WTC11 (cell line): ENCODE measurements at regions not wholly inside any gene's neighbourhood (a gene's known extent, or its start where the extent isn't known, plus 50 kb on each side); places are given as distances from the start of the nearest gene placed in this dataset.

ENCODE experiments used
- ATAC-seq: fragments of 200-7000 bp; cut with Tn5 transposase; 2 replicates; pipeline ENCODE4 v1.10.0; 2021; ENCODE audit warnings: mild to moderate bottlenecking, moderate library complexity
- CTCF ChIA-PET: fragments of 300-600 bp; sonication (Branson Sonifier 250); formaldehyde crosslinking; loops from one replicate; lab custom pipeline; 2021; ENCODE audit warnings: antibody characterized with exemption; lab: Charles Lee
- POLR2A ChIA-PET: fragments of 350-600 bp; sonication (Branson Sonifier 250); formaldehyde crosslinking; loops from one replicate; lab custom pipeline; 2021; ENCODE audit warnings: antibody characterized with exemption; lab: Charles Lee
- DNase-seq: peaks from one replicate; pipeline ENCODE4 v3.0.0; 2021; ENCODE audit warnings: low spot score
- H3K27ac Mint-ChIP-seq: 2 replicates; pipeline ENCODE4 v1.8.0; 2021; ENCODE audit warnings: mixed read lengths
- H3K27me3 Mint-ChIP-seq: 2 replicates; pipeline ENCODE4 v1.8.0; 2021; ENCODE audit warnings: low read depth, mild to moderate bottlenecking, moderate library complexity, mixed read lengths
- H3K36me3 Mint-ChIP-seq: 2 replicates; pipeline ENCODE4 v1.8.0; 2021; ENCODE audit warnings: mixed read lengths
- H3K4me1 Mint-ChIP-seq: 2 replicates; pipeline ENCODE4 v1.8.0; 2022; ENCODE audit warnings: mixed read lengths
- H3K4me3 Mint-ChIP-seq: 2 replicates; pipeline ENCODE4 v1.8.0; 2021; ENCODE audit warnings: mild to moderate bottlenecking, moderate library complexity, mixed read lengths
- H3K9me3 Mint-ChIP-seq: 2 replicates; pipeline ENCODE4 v1.8.0; 2021; ENCODE audit warnings: mixed read lengths
- AR ChIP-seq: fragments of 250-450 bp; sonication (Bioruptor Pico); IDR thresholded peaks from 2 replicates; pipeline ENCODE4 v1.9.0; 2021; ENCODE audit warnings: mild to moderate bottlenecking
- ATF1 ChIP-seq: sonication (generic); formaldehyde crosslinking; IDR thresholded peaks from 2 replicates; pipeline ENCODE4 v1.8.1; 2023; ENCODE audit warnings: mild to moderate bottlenecking, moderate library complexity, missing genetic modification reagents
- CBFB ChIP-seq: sonication (generic); formaldehyde crosslinking; IDR thresholded peaks from 2 replicates; pipeline ENCODE4 v1.8.1; 2022; ENCODE audit warnings: mild to moderate bottlenecking, low read depth, missing genetic modification reagents
- CREM ChIP-seq: sonication (generic); formaldehyde crosslinking; IDR thresholded peaks from 2 replicates; pipeline ENCODE4 v1.8.1; 2022; ENCODE audit warnings: mild to moderate bottlenecking, missing genetic modification reagents, moderate library complexity
- E2F5 ChIP-seq: sonication (generic); formaldehyde crosslinking; IDR thresholded peaks from 2 replicates; pipeline ENCODE4 v1.8.1; 2022; ENCODE audit warnings: mild to moderate bottlenecking, moderate library complexity, missing genetic modification reagents
- EMX1 ChIP-seq: fragments of 250-450 bp; sonication (Bioruptor Pico); IDR thresholded peaks from 2 replicates; pipeline ENCODE4 v1.8.0; 2021; ENCODE audit warnings: mild to moderate bottlenecking
- ESRRA ChIP-seq: sonication (generic); formaldehyde crosslinking; IDR thresholded peaks from 2 replicates; pipeline ENCODE4 v1.8.1; 2022; ENCODE audit warnings: mild to moderate bottlenecking, missing genetic modification reagents, borderline replicate concordance
- FOXJ3 ChIP-seq: sonication (generic); formaldehyde crosslinking; IDR thresholded peaks from 2 replicates; pipeline ENCODE4 v1.9.0; 2021; ENCODE audit warnings: missing genetic modification reagents, mild to moderate bottlenecking, borderline replicate concordance
- FOXP1 ChIP-seq: sonication (generic); formaldehyde crosslinking; IDR thresholded peaks from 2 replicates; pipeline ENCODE4 v1.8.0; 2022; ENCODE audit warnings: missing genetic modification reagents, mild to moderate bottlenecking, moderate library complexity, borderline replicate concordance
- GRHL2 ChIP-seq: fragments of 250-450 bp; sonication (Bioruptor Pico); IDR thresholded peaks from 2 replicates; pipeline ENCODE4 v1.8.0; 2022; ENCODE audit warnings: mild to moderate bottlenecking, moderate library complexity; ENCODE audit not compliant: insufficient replicate concordance, severe bottlenecking
- JUN ChIP-seq: sonication (generic); formaldehyde crosslinking; IDR thresholded peaks from 2 replicates; pipeline ENCODE4 v1.8.0; 2023; ENCODE audit warnings: mild to moderate bottlenecking, missing genetic modification reagents
- MLX ChIP-seq: sonication (generic); formaldehyde crosslinking; IDR thresholded peaks from 2 replicates; pipeline ENCODE4 v1.8.1; 2023; ENCODE audit warnings: mild to moderate bottlenecking, missing genetic modification reagents, moderate library complexity
- NR2C2 ChIP-seq: sonication (generic); formaldehyde crosslinking; IDR thresholded peaks from 2 replicates; pipeline ENCODE4 v1.8.0; 2022; ENCODE audit warnings: mild to moderate bottlenecking, missing genetic modification reagents
- RORB ChIP-seq: fragments of 250-450 bp; sonication (Bioruptor Pico); IDR thresholded peaks from 2 replicates; pipeline ENCODE4 v1.9.0; 2021; ENCODE audit warnings: mild to moderate bottlenecking
- SMAD3 ChIP-seq: sonication (generic); formaldehyde crosslinking; IDR thresholded peaks from 2 replicates; pipeline ENCODE4 v1.8.0; 2022; ENCODE audit warnings: missing genetic modification reagents, mild to moderate bottlenecking, borderline replicate concordance
- TCF7 ChIP-seq: sonication (generic); formaldehyde crosslinking; IDR thresholded peaks from 2 replicates; pipeline ENCODE4 v1.8.0; 2022; ENCODE audit warnings: mild to moderate bottlenecking, low read depth, missing genetic modification reagents, moderate library complexity
- TEAD1 ChIP-seq: sonication (generic); formaldehyde crosslinking; IDR thresholded peaks from 2 replicates; pipeline ENCODE4 v1.8.0; 2022; ENCODE audit warnings: mild to moderate bottlenecking, missing genetic modification reagents
- TEAD4 ChIP-seq: sonication (generic); formaldehyde crosslinking; IDR thresholded peaks from 2 replicates; pipeline ENCODE4 v1.8.0; 2022; ENCODE audit warnings: mild to moderate bottlenecking, missing genetic modification reagents
- ZNF138 ChIP-seq: sonication (generic); formaldehyde crosslinking; conservative IDR thresholded peaks from 2 replicates; pipeline ENCODE4 v1.8.1; 2022; ENCODE audit warnings: mild to moderate bottlenecking, moderate library complexity, missing genetic modification reagents
- ZNF396 ChIP-seq: fragments of 250-450 bp; sonication (Bioruptor Pico); IDR thresholded peaks from 2 replicates; pipeline ENCODE4 v1.8.0; 2021; ENCODE audit warnings: mild to moderate bottlenecking, moderate library complexity, borderline replicate concordance
- ZNF423 ChIP-seq: fragments of 250-450 bp; sonication (Bioruptor Pico); IDR thresholded peaks from 2 replicates; pipeline ENCODE4 v2.1.2; 2022; ENCODE audit warnings: mild to moderate bottlenecking, moderate library complexity
- ZNF671 ChIP-seq: fragments of 250-450 bp; sonication (Bioruptor Pico); IDR thresholded peaks from 2 replicates; pipeline ENCODE4 v1.8.0; 2021; ENCODE audit warnings: mild to moderate bottlenecking
- TF ChIP-seq, protein P1 (sequence below): sonication (generic); formaldehyde crosslinking; IDR thresholded peaks from 2 replicates; pipeline ENCODE4 v1.8.0; 2022; ENCODE audit warnings: mild to moderate bottlenecking, missing genetic modification reagents
- TF ChIP-seq, protein P2 (sequence below): sonication (generic); formaldehyde crosslinking; IDR thresholded peaks from 2 replicates; pipeline ENCODE4 v1.8.1; 2022; ENCODE audit warnings: low read depth, missing genetic modification reagents, borderline replicate concordance
- TF ChIP-seq, protein P3 (sequence below): sonication (generic); formaldehyde crosslinking; IDR thresholded peaks from 2 replicates; pipeline ENCODE4 v1.8.1; 2022; ENCODE audit warnings: low read depth, mild to moderate bottlenecking, moderate library complexity, missing genetic modification reagents, borderline replicate concordance
- TF ChIP-seq, protein P4 (sequence below): fragments of 250-450 bp; sonication (Bioruptor Pico); IDR thresholded peaks from 2 replicates; pipeline ENCODE4 v1.9.0; 2021; ENCODE audit warnings: moderate library complexity, mild to moderate bottlenecking, inconsistent platforms, borderline replicate concordance

- DNase-seq (no peak), ATAC-seq (no peak)
- peaks cover 5% of the 10 kb centered on the region; the same call in 1 of the 2 replicates for H3K36me3 Mint-ChIP-seq
- POLR2A ChIA-PET = no interaction called here
- no peak overlapping the region for H3K4me3 Mint-ChIP-seq
- H3K27me3 Mint-ChIP-seq = no peaks in the 10 kb centered on the region
- peaks cover 7% of the 10 kb centered on the region for H3K4me1 Mint-ChIP-seq
- TF ChIP-seq, protein P1, sequence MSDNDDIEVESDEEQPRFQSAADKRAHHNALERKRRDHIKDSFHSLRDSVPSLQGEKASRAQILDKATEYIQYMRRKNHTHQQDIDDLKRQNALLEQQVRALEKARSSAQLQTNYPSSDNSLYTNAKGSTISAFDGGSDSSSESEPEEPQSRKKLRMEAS (CRISPR knock-in tag) = no peak
- TF ChIP-seq RORB (CRISPR knock-in tag) = no peak
- TF ChIP-seq AR (CRISPR knock-in tag) = no peak
- no peak for TF ChIP-seq EMX1
- no peak for TF ChIP-seq TCF7 (CRISPR knock-in tag)
- TF ChIP-seq FOXP1 (CRISPR knock-in tag) = no peak
- no peak for TF ChIP-seq TEAD1 (CRISPR knock-in tag)
- TF ChIP-seq, protein P2, sequence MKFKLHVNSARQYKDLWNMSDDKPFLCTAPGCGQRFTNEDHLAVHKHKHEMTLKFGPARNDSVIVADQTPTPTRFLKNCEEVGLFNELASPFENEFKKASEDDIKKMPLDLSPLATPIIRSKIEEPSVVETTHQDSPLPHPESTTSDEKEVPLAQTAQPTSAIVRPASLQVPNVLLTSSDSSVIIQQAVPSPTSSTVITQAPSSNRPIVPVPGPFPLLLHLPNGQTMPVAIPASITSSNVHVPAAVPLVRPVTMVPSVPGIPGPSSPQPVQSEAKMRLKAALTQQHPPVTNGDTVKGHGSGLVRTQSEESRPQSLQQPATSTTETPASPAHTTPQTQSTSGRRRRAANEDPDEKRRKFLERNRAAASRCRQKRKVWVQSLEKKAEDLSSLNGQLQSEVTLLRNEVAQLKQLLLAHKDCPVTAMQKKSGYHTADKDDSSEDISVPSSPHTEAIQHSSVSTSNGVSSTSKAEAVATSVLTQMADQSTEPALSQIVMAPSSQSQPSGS (CRISPR knock-in tag) = no peak
- no peak for TF ChIP-seq ATF1 (CRISPR knock-in tag)
- TF ChIP-seq FOXJ3 = no peak
- TF ChIP-seq CBFB (CRISPR knock-in tag) = no peak
- no peak for TF ChIP-seq TEAD4 (CRISPR knock-in tag)
- TF ChIP-seq SMAD3 = no peak
- TF ChIP-seq ESRRA (CRISPR knock-in tag) = no peak
- TF ChIP-seq ZNF396 (CRISPR knock-in tag) = no peak
- no peak for TF ChIP-seq E2F5 (CRISPR knock-in tag)
- TF ChIP-seq, protein P3, sequence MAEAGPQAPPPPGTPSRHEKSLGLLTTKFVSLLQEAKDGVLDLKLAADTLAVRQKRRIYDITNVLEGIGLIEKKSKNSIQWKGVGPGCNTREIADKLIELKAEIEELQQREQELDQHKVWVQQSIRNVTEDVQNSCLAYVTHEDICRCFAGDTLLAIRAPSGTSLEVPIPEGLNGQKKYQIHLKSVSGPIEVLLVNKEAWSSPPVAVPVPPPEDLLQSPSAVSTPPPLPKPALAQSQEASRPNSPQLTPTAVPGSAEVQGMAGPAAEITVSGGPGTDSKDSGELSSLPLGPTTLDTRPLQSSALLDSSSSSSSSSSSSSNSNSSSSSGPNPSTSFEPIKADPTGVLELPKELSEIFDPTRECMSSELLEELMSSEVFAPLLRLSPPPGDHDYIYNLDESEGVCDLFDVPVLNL (CRISPR knock-in tag) = no peak
- TF ChIP-seq NR2C2 (CRISPR knock-in tag) = no peak
- no peak for TF ChIP-seq CREM (CRISPR knock-in tag)
- CTCF ChIA-PET = no interaction called here
- peaks cover 25% of the 10 kb centered on the region for H3K9me3 Mint-ChIP-seq
- no peak overlapping the region for H3K27ac Mint-ChIP-seq
Measured at GRCh38 chr2:43007901-43008300, 215.5 kb upstream of the HAAO start.

GRCh38 chr2:43006834-43007543 is 214.6 kb upstream of the HAAO start:
- Mint-ChIP-seq H3K27ac (no peak overlapping the region), H3K4me3 (no peak overlapping the region), H3K9me3 (peaks cover 21% of the 10 kb centered on the region), H3K36me3 (peaks cover 5% of the 10 kb centered on the region; the same call in 1 of the 2 replicates), H3K27me3 (no peaks in the 10 kb centered on the region), H3K4me1 (peaks cover 7% of the 10 kb centered on the region)
- ChIA-PET POLR2A (no interaction called here), CTCF (interaction anchor here (0.6 to 1.0 kb wide), 2 partner anchors 120 to 207 kb away, joined by 3 read pairs; no protein-coding TSS in a partner anchor)
- DNase-seq (no peak), ATAC-seq (no peak)
- TF ChIP-seq GRHL2 (CRISPR knock-in tag) (no peak), ZNF671 (CRISPR knock-in tag) (no peak), JUN (CRISPR knock-in tag) (no peak), TCF7 (CRISPR knock-in tag) (no peak), MLX (no peak), ZNF396 (CRISPR knock-in tag) (no peak), E2F5 (CRISPR knock-in tag) (no peak), ZNF138 (CRISPR knock-in tag) (no peak), ZNF423 (CRISPR knock-in tag) (no peak)
- TF ChIP-seq, protein P4, sequence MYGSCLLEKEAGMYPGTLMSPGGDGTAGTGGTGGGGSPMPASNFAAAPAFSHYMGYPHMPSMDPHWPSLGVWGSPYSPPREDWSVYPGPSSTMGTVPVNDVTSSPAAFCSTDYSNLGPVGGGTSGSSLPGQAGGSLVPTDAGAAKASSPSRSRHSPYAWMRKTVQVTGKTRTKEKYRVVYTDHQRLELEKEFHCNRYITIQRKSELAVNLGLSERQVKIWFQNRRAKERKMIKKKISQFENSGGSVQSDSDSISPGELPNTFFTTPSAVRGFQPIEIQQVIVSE = no peak
- TF ChIP-seq, protein P1 (CRISPR knock-in tag) = no peak
